K562 (cell line): ENCODE measurements at regions not wholly inside any gene's neighbourhood (a gene's known extent, or its start where the extent isn't known, plus 50 kb on each side); places are given as distances from the start of the nearest gene placed in this dataset.

Source experiments
- ATAC-seq: fragments of 200-7000 bp; cut with Tn5 transposase; 3 replicates; pipeline ENCODE4 v1.9.1; 2020; ENCODE audit warnings: moderate library complexity
- BruUV-seq: library from RNA; stranded (reverse); fragments of 400-500 nt; replicated peaks from 2 replicates; lab custom pipeline; 2021; lab: Mats Ljungman, UMichigan
- CTCF ChIA-PET: fragments of 300-600 bp; formaldehyde crosslinking; extraction: SDS; loops from one replicate; lab custom pipeline; 2021; ENCODE audit warnings: low intra/inter-chr PET ratio; lab: Yijun Ruan, JAX
- POLR2A ChIA-PET: fragments of 300-600, 350-650 bp; sonication (Branson Sonifier 250); formaldehyde crosslinking; extraction: SDS; loops from one replicate; lab custom pipeline; 2021; ENCODE audit warnings: antibody characterized with exemption, inconsistent platforms; lab: Yijun Ruan, JAX
- DNase-seq, 4 experiments: peaks; one replicate each; pipeline versions ENCODE4 v3.0.0 to v3.0.0-alpha.2; 2011 to 2018; ENCODE audit warnings: low spot score in 3 of 4, mixed read lengths in 3 of 4; ENCODE audit errors: extremely low read depth in 1 of 4
- FAIRE-seq: peaks from 2 replicates; lab custom pipeline; 2011; peaks lifted over from hg19 to GRCh38; lab: Jason Lieb, UNC
- H2AFZ ChIP-seq: 2 replicates; pipeline ENCODE4 v1.6.0; 2011; ENCODE audit warnings: low read depth, low read length, control low read depth, inconsistent platforms
- H3K27ac ChIP-seq: fragments of 200-600 bp; 3 replicates; pipeline ENCODE4 v1.8.0; 2011; ENCODE audit warnings: low read depth, mild to moderate bottlenecking, control low read depth, inconsistent platforms, low read length, moderate library complexity, mixed read lengths; ENCODE audit errors: extremely low read depth
- H3K27me3 ChIP-seq, 2 experiments: fragments of 300-600 bp in 1 of 2; 2 replicates in 1 of 2; 3 replicates in 1 of 2; pipeline versions ENCODE4 v1.6.0 to v1.8.0; 2011; ENCODE audit warnings: inconsistent platforms in 2 of 2, low read length in 2 of 2, mild to moderate bottlenecking in 1 of 2, mixed read lengths in 1 of 2, moderate library complexity in 1 of 2; ENCODE audit not compliant: control insufficient read depth in 2 of 2, insufficient read depth in 2 of 2
- H3K36me3 ChIP-seq: fragments of 300-600 bp; 3 replicates; pipeline ENCODE4 v1.8.0; 2011; ENCODE audit warnings: mild to moderate bottlenecking, low read length, inconsistent platforms; ENCODE audit not compliant: control insufficient read depth, insufficient read depth
- H3K4me1 ChIP-seq, 2 experiments: fragments of 200-600 bp in 1 of 2; replicated peaks in 1 of 2; 2 replicates in 1 of 2; 3 replicates in 1 of 2; pipeline versions ENCODE4 v1.5.1 to v1.8.0; 2011; ENCODE audit warnings: inconsistent platforms in 2 of 2, low read length in 2 of 2, mild to moderate bottlenecking in 1 of 2, mixed read lengths in 1 of 2, moderate library complexity in 1 of 2; ENCODE audit not compliant: control insufficient read depth in 2 of 2, insufficient read depth in 2 of 2
- H3K4me2 ChIP-seq: 2 replicates; pipeline ENCODE4 v1.6.1; 2011; ENCODE audit warnings: low read length, control low read depth, inconsistent platforms, mixed read lengths; ENCODE audit not compliant: insufficient read depth
- H3K4me3 ChIP-seq: fragments of 200-600 bp; sonication (generic), shearing (Covaris generic); 2 replicates; pipeline ENCODE4 v1.5.1; 2016; ENCODE audit warnings: control low read depth, inconsistent platforms
- H3K79me2 ChIP-seq: fragments of 200-600 bp; 3 replicates; pipeline ENCODE4 v1.8.0; 2011; ENCODE audit warnings: low read length, inconsistent platforms; ENCODE audit not compliant: control insufficient read depth, insufficient read depth
- H3K9ac ChIP-seq, 2 experiments: 2 replicates each; pipeline versions ENCODE4 v1.6.0 to v1.6.1; 2011; ENCODE audit warnings: low read depth in 2 of 2, low read length in 2 of 2, control low read depth in 1 of 2, inconsistent platforms in 1 of 2, mild to moderate bottlenecking in 1 of 2, mixed read lengths in 1 of 2; ENCODE audit not compliant: insufficient read depth in 1 of 2
- H3K9me1 ChIP-seq: one replicate; pipeline ENCODE4 v1.6.0; 2011; ENCODE audit warnings: inconsistent platforms, mild to moderate bottlenecking, low read length, moderate library complexity; ENCODE audit not compliant: control insufficient read depth, insufficient read depth
- H3K9me3 ChIP-seq: replicated peaks from 2 replicates; pipeline ENCODE4 v1.5.1; 2011; ENCODE audit warnings: low read depth, low read length, inconsistent platforms; ENCODE audit not compliant: control insufficient read depth, insufficient read depth
- H4K20me1 ChIP-seq: replicated peaks from 2 replicates; pipeline ENCODE4 v1.6.1; 2011; ENCODE audit warnings: low read length, inconsistent platforms, mixed read lengths; ENCODE audit not compliant: control insufficient read depth, insufficient read depth
- CTCFL ChIP-seq: IDR thresholded peaks from 2 replicates; pipeline ENCODE4 v1.6.1; 2011; ENCODE audit warnings: borderline replicate concordance, low read depth, mild to moderate bottlenecking, moderate library complexity, low read length; ENCODE audit not compliant: insufficient read depth, poor library complexity, severe bottlenecking
- ESRRB ChIP-seq: fragments of 250-450 bp; sonication (Bioruptor Pico); IDR thresholded peaks from 2 replicates; pipeline ENCODE4 v1.5.0; 2020; ENCODE audit warnings: mild to moderate bottlenecking, moderate library complexity, borderline replicate concordance
- ETV1 ChIP-seq: fragments of 450-650 bp; conservative IDR thresholded peaks from 2 replicates; pipeline ENCODE4 v1.6.1; 2016; ENCODE audit warnings: missing genetic modification characterization, control low read depth, low read depth, missing compliant biosample characterization
- HNRNPLL ChIP-seq: fragments of 200-400 bp; formaldehyde crosslinking; IDR thresholded peaks from 2 replicates; pipeline ENCODE4 v1.6.1; 2017; ENCODE audit warnings: low read length, low read depth, mild to moderate bottlenecking; ENCODE audit not compliant: poor library complexity, severe bottlenecking
- IRF2 ChIP-seq: sonication (generic); formaldehyde crosslinking; IDR thresholded peaks from 2 replicates; pipeline ENCODE4 v1.8.1; 2022; ENCODE audit warnings: mild to moderate bottlenecking, missing genetic modification reagents
- MEIS2 ChIP-seq: fragments of 450-650 bp; IDR thresholded peaks from 2 replicates; pipeline ENCODE4 v1.6.1; 2014; ENCODE audit warnings: mild to moderate bottlenecking; ENCODE audit not compliant: partially characterized antibody
- MXD1 ChIP-seq: fragments of 250-450 bp; sonication (Bioruptor Pico); IDR thresholded peaks from 2 replicates; pipeline ENCODE4 v1.8.0; 2021; ENCODE audit warnings: borderline replicate concordance, mild to moderate bottlenecking, moderate library complexity; ENCODE audit not compliant: poor library complexity, severe bottlenecking
- POLR2AphosphoS5 ChIP-seq: IDR thresholded peaks from 2 replicates; pipeline ENCODE4 v1.6.1; 2011; ENCODE audit warnings: mild to moderate bottlenecking, low read depth, low read length, moderate library complexity; ENCODE audit not compliant: control insufficient read depth, insufficient read depth
- PRDM10 ChIP-seq: fragments of 450-650 bp; IDR thresholded peaks from 2 replicates; pipeline ENCODE4 v1.6.1; 2018; ENCODE audit not compliant: partially characterized antibody
- SP1 ChIP-seq: sonication (generic); formaldehyde crosslinking; IDR thresholded peaks from 2 replicates; pipeline ENCODE4 v1.8.1; 2022; ENCODE audit warnings: mild to moderate bottlenecking, missing genetic modification reagents
- SREBF1 ChIP-seq: fragments of 150-350 bp; IDR thresholded peaks from 2 replicates; pipeline ENCODE4 v1.6.1; 2014; ENCODE audit warnings: antibody characterized with exemption, low read depth, low read length, borderline replicate concordance
- TFE3 ChIP-seq: fragments of 450-650 bp; formaldehyde crosslinking; IDR thresholded peaks from 2 replicates; pipeline ENCODE4 v1.4.0; 2020; ENCODE audit warnings: mild to moderate bottlenecking, mixed read lengths
- XRCC5 ChIP-seq: fragments of 200-400 bp; formaldehyde crosslinking; IDR thresholded peaks from 2 replicates; pipeline ENCODE4 v1.6.1; 2017; ENCODE audit warnings: low read depth, mild to moderate bottlenecking, low read length
- WGBS: fragments of 100-300 bp; shearing (Covaris generic); methylation state at CpG from one replicate; pipeline ENCODE4 v1.1.6; 2016; ENCODE audit warnings: low coverage, mixed read lengths; ENCODE audit not compliant: insufficient coverage; ENCODE audit errors: missing lambda C conversion rate; 5-methylcytosine and 5-hydroxymethylcytosine counted together
- in situ Hi-C: fragments of 300-500 bp; cut with MboI; formaldehyde crosslinking; loops from 4 replicates; pipeline ENCODE4 v1.15.0; 2018; ENCODE audit warnings: inconsistent platforms, mixed read lengths
- intact Hi-C: fragments of 100-400 bp; cut with micrococcal nuclease; formaldehyde crosslinking; loops from 2 replicates; pipeline ENCODE4 v1.14.2; 2022

GRCh38 chr9:88235615-88236014, 97.3 kb upstream of the SPATA31C2 start (continued):
- TF ChIP-seq IRF2 (no peak), XRCC5 (no peak), ESRRB (CRISPR knock-in tag) (no peak), POLR2AphosphoS5 (no peak)

- in situ Hi-C loops: no loop called here
- CTCF ChIA-PET: no interaction called here
- TF ChIP-seq MEIS2 (peak; percentile 35), CTCFL (no peak), MXD1 (no peak), SREBF1 (no peak), HNRNPLL (no peak), ETV1 (tag) (0 out of 2 replicates have a peak, but pooled peaks have one; percentile 17), PRDM10 (peak; percentile 36), TFE3 (peak; percentile 70), SP1 (no peak)
Observed at GRCh38 chr9:88234114-88234513, 95.8 kb upstream of the SPATA31C2 start.

More at GRCh38 chr9:88234114-88234513, 95.8 kb upstream of the SPATA31C2 start:
- Histone ChIP-seq H4K20me1 (no peaks in the 10 kb centered on the region), H3K9me1 (no peaks in the 10 kb centered on the region), H3K4me3 (no peak overlapping the region), H3K4me2 (no peak overlapping the region), H3K9ac (no peak overlapping the region), H3K27me3 (peaks cover 0 to 22% of the 10 kb centered on the region in 2 experiments; a peak in 3 of 5 replicates), H2AFZ (no peak overlapping the region), H3K79me2 (no peaks in the 10 kb centered on the region), H3K4me1 (no peaks in the 10 kb centered on the region; a peak in 1 of 5 replicates), H3K9me3 (no peaks in the 10 kb centered on the region), H3K27ac (no peak overlapping the region), H3K36me3 (no peaks in the 10 kb centered on the region)
- intact Hi-C loops: no loop called here
- BruUV-seq: no TSS peak
- 0% methylated on average over 7 of the region's 8 CpGs for WGBS
- FAIRE-seq (no peak), DNase-seq (peak in 1 of 4 experiments; percentile 2), ATAC-seq (no peak)
- POLR2A ChIA-PET: no interaction called here
